OCI-LY7 (cell line): ENCODE measurements at regions not wholly inside any gene's neighbourhood (a gene's known extent, or its start where the extent isn't known, plus 50 kb on each side); places are given as distances from the start of the nearest gene placed in this dataset.

Source experiments
- EZH2phosphoT487 ChIP-seq: fragments of 200-600 bp; sonication (generic); IDR thresholded peaks from 2 replicates; pipeline ENCODE4 v1.6.1; 2018; ENCODE audit warnings: low read depth, borderline replicate concordance, mild to moderate bottlenecking, mixed run types, antibody characterized with exemption, low read length, moderate library complexity, mixed read lengths
- TF ChIP-seq, protein P1 (sequence below): fragments of 200-600 bp; sonication (generic); conservative IDR thresholded peaks from 2 replicates; pipeline ENCODE4 v1.5.1; 2014; ENCODE audit warnings: mild to moderate bottlenecking, antibody characterized with exemption, low read length, moderate library complexity, mixed read lengths

DNA sequence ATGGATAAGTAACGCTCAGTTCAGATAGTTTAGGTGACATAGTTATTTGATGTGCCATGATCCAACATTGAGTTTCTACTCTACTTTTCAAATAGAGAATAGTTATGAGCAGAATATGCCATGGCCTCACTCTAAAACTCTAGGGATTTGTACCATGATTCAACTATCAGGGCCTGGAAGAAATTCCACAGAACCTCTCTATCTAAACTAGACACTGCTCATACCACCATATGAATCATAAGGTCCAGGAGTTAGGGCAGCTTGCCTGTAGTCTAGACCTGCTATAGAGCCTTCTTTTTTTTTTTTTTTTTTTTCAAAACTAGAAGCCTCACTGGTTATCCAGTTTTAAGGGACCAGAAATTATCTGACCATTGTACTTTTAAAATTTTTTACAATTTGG is 571.8 kb upstream of the IMPG1 start:
- TF ChIP-seq, protein P1, sequence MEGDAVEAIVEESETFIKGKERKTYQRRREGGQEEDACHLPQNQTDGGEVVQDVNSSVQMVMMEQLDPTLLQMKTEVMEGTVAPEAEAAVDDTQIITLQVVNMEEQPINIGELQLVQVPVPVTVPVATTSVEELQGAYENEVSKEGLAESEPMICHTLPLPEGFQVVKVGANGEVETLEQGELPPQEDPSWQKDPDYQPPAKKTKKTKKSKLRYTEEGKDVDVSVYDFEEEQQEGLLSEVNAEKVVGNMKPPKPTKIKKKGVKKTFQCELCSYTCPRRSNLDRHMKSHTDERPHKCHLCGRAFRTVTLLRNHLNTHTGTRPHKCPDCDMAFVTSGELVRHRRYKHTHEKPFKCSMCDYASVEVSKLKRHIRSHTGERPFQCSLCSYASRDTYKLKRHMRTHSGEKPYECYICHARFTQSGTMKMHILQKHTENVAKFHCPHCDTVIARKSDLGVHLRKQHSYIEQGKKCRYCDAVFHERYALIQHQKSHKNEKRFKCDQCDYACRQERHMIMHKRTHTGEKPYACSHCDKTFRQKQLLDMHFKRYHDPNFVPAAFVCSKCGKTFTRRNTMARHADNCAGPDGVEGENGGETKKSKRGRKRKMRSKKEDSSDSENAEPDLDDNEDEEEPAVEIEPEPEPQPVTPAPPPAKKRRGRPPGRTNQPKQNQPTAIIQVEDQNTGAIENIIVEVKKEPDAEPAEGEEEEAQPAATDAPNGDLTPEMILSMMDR = no peak
- no peak for TF ChIP-seq EZH2phosphoT487
